IMR-90 (cell line): ENCODE measurements at regions not wholly inside any gene's neighbourhood (a gene's known extent, or its start where the extent isn't known, plus 50 kb on each side); places are given as distances from the start of the nearest gene placed in this dataset.

Source experiments
- CHD1 ChIP-seq: IDR thresholded peaks from 2 replicates; pipeline ENCODE4 v1.6.1; 2012; ENCODE audit warnings: low read depth, low read length, improper control_type of control experiment
- CTCF ChIP-seq: conservative IDR thresholded peaks from 2 replicates; pipeline ENCODE4 v1.5.1; 2012; ENCODE audit warnings: mild to moderate bottlenecking, low read depth, low read length, improper control_type of control experiment
- MXI1 ChIP-seq: IDR thresholded peaks from 2 replicates; pipeline ENCODE4 v1.6.1; 2012; ENCODE audit warnings: low read depth, mild to moderate bottlenecking, low read length, moderate library complexity, borderline replicate concordance

GRCh38 chr3:64382153-64382552, 156.9 kb upstream of the PRICKLE2 start:
- TF ChIP-seq CHD1 (no peak), CTCF (no peak), MXI1 (no peak)
